Activated naive CD8-positive, alpha-beta T cell treated with anti-CD3 and anti-CD28 coated beads, Interleukin-2, amount 10 ng/mL, durations not matched to agents 7 days and 5 days (primary cell): ENCODE measurements at regions not wholly inside any gene's neighbourhood (a gene's known extent, or its start where the extent isn't known, plus 50 kb on each side); places are given as distances from the start of the nearest gene placed in this dataset.
"Not testable (repeated sequence)": the region's sequence is repeated elsewhere in the genome, so short reads cannot be mapped to it uniquely, and the experiment has no call there.

ENCODE experiments used
- ATAC-seq: fragments of 150-1000 bp; cut with Tn5 transposase; one replicate; pipeline ENCODE4 v1.10.0; 2021; ENCODE audit warnings: low read depth, moderate library complexity
- POLR2A ChIA-PET: fragments of 350-600 bp; sonication (Branson Sonifier 250); formaldehyde crosslinking; loops from one replicate; lab custom pipeline; 2021; ENCODE audit warnings: antibody characterized with exemption; lab: Charles Lee
- DNase-seq: peaks from one replicate; pipeline ENCODE4 v3.0.0; 2021
- H3K27ac Mint-ChIP-seq: one replicate; pipeline ENCODE4 v1.8.0; 2022; ENCODE audit warnings: mild to moderate bottlenecking, mixed read lengths
- H3K27me3 Mint-ChIP-seq: one replicate; pipeline ENCODE4 v1.8.0; 2022; ENCODE audit warnings: mild to moderate bottlenecking, moderate library complexity, mixed read lengths
- H3K36me3 Mint-ChIP-seq: one replicate; pipeline ENCODE4 v1.8.0; 2021; ENCODE audit warnings: mild to moderate bottlenecking, mixed read lengths
- H3K4me1 Mint-ChIP-seq: one replicate; pipeline ENCODE4 v1.8.0; 2021; ENCODE audit warnings: mixed read lengths
- H3K4me3 Mint-ChIP-seq: one replicate; pipeline ENCODE4 v1.8.0; 2022; ENCODE audit warnings: mild to moderate bottlenecking, moderate library complexity, mixed read lengths
- H3K9me3 Mint-ChIP-seq: one replicate; pipeline ENCODE4 v1.8.0; 2021; ENCODE audit warnings: mixed read lengths

DNA sequence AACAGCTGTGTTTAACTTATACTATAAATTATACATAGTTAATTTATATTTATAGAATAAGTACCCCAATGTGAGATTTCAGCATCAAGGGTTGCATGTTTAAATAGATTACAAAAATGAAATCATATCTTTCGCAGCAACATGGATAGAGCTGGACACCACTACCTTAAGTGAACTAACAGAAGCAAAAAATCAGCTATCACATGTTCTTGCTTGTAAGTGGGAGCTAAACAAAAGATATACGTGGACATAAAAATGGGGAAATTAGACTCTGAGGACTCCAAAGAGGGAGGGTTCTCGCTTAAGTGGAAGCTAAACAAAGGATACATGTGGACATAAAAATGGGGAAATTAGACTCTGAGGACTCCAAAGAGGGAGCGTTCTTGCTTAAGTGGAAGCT, 626.5 kb upstream of the DPPA4 start:
- POLR2A ChIA-PET: no interaction called here
- no peaks in the 10 kb centered on the region for H3K27me3 Mint-ChIP-seq
- DNase-seq (no peak), ATAC-seq (no peak)
- H3K9me3 Mint-ChIP-seq: no peaks in the 10 kb centered on the region
- no peaks in the 10 kb centered on the region for H3K4me1 Mint-ChIP-seq
- no peak overlapping the region for H3K4me3 Mint-ChIP-seq
- H3K36me3 Mint-ChIP-seq: no peaks in the 10 kb centered on the region
- no peak overlapping the region for H3K27ac Mint-ChIP-seq

DNA sequence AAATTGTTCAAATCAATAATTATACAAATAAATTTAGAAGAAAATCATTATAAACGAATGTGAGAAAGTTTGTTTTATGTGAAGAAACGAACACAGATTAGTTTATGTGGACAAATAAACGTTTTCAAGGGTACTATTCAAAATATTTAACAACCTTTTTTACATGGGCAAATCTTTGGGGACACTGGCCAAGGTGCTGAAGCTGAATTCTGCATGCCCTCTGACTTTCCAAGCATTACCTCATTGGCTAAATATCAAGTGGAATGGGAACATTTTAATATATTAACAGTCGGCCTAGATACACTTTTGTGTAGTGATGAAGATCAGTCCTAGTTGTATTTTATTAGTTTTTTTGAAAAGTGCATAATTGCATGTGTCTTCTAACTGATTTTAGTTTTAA, 636.4 kb upstream of the DPPA4 start:
- Mint-ChIP-seq H3K27ac (no peak overlapping the region), H3K4me1 (no peaks in the 10 kb centered on the region), H3K36me3 (no peaks in the 10 kb centered on the region), H3K4me3 (no peak overlapping the region), H3K9me3 (no peaks in the 10 kb centered on the region), H3K27me3 (no peaks in the 10 kb centered on the region)
- ATAC-seq (no peak), DNase-seq (no peak)
- POLR2A ChIA-PET: no interaction called here

DNA sequence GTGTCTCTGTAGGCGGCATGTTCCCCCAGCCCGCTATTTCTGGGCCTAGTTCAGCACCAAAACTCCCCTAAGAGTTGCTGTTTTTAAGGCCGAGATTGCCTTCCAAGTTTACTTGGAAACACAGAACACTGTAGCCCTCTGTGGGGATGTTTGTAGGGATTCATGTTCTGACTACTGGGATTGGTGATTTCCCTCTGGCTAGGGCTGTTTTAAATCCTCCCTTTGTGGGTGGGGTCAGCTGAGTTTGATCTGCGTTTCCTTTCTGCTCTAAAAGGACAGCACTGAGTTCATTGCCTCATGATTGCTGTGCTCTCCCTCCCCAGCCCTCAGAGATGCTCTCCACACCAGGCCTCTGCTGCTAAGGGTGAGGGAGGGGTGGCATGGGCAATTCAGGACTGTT, 640.6 kb upstream of the DPPA4 start:
- Mint-ChIP-seq H3K36me3 (no peaks in the 10 kb centered on the region), H3K9me3 (no peaks in the 10 kb centered on the region), H3K4me3 (no peak overlapping the region), H3K27ac (no peak overlapping the region), H3K4me1 (no peaks in the 10 kb centered on the region), H3K27me3 (no peaks in the 10 kb centered on the region)
- POLR2A ChIA-PET: no interaction called here
- ATAC-seq (no peak), DNase-seq (no peak)

DNA sequence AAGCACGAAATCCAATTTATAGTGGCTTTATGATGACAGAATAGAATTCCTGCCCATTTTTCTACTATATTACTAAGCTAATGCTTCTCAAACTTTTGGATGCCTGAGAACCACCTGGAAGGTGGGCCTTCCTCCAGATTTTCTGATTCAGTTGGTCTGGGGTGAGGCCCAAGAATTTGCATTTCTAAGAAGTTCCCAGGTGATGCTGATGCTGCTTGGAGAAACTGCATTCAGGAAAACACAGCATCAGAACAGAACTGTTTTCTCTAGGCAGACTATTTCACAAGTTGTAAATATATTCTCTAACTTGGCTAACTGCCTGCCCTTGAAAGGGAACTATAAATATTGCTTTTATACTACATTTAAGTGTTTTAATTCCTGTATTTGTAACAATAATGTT, 644.9 kb upstream of the DPPA4 start:
- Mint-ChIP-seq H3K9me3 (no peaks in the 10 kb centered on the region), H3K4me3 (no peak overlapping the region), H3K27me3 (no peaks in the 10 kb centered on the region), H3K36me3 (no peaks in the 10 kb centered on the region), H3K4me1 (peaks cover 1% of the 10 kb centered on the region), H3K27ac (no peak overlapping the region)
- POLR2A ChIA-PET: no interaction called here
- DNase-seq (no peak), ATAC-seq (no peak)

DNA sequence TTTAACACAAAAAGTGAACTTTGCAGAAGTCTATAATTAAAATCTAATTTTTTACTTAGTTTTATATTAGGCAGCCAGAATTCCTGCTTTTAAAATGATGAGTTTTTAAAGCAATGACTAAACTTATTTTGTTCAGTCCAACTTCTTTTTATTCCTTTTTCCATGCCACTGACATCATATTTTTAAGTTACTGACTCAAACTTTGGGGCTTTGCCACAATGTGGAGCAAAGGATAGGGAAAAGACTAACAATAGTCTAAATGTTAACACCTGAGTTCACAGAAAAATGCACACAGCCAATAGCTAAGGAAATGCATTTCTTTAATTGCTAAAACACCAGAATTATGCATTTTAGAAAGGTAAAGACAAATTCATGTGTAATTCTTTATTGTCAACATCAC, 647.6 kb upstream of the DPPA4 start:
- DNase-seq (no peak), ATAC-seq (no peak)
- Mint-ChIP-seq H3K4me1 (peaks cover 1% of the 10 kb centered on the region), H3K9me3 (no peaks in the 10 kb centered on the region), H3K27me3 (no peaks in the 10 kb centered on the region), H3K4me3 (no peak overlapping the region), H3K27ac (no peak overlapping the region), H3K36me3 (no peaks in the 10 kb centered on the region)
- POLR2A ChIA-PET: no interaction called here

DNA sequence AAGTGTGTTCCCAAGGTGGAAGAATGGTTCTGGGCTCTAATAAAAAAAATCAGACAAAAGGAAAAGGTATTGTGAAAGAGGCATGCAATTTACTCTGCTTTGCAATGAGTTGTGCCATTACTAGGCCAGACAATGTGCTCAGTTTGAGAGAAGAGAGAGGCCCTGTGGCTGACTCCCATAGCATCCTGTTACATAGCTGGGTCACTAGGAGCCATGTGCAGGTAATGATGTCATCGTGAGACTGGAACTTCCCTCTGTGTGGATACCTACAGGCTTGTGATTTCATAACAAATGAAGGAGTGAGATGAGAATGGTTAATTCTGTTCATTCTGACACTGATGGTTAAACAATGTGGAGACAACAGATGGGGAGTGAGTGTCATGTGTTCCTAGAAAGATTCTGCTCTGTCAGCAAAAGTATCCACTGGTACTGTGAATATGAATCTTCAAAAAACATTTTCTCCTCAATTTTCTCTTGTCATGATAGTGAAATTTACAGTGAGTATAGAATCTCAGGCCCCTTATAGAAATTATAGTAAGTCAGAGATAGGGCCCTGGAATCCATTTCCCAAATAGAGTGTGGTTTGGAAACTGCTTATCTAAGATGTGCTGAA, 648.7 kb upstream of the DPPA4 start:
- Mint-ChIP-seq H3K9me3 (no peaks in the 10 kb centered on the region), H3K36me3 (no peaks in the 10 kb centered on the region), H3K4me3 (no peak overlapping the region), H3K27me3 (no peaks in the 10 kb centered on the region), H3K4me1 (peaks cover 1% of the 10 kb centered on the region), H3K27ac (no peak overlapping the region)
- POLR2A ChIA-PET: no interaction called here
- ATAC-seq: no peak
- no peak for DNase-seq

DNA sequence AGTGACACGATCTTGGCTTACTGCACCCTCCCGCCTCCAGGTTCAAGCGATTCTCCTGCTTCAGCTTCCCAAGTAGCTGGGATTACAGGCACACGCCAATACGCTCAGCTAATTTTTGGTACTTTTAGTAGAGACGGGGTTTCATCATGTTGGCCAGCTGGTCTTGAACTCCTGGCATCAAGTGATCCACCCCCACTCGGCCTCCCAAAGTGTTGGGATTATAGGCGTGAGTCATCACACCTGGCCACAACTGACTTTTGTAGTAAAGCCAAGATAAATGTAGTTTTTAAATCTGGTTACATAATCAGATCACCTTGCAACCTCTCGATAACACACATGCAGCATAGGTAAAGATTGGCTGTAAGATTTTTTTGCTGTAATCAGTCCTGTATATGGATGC, 657.5 kb upstream of the DPPA4 start:
- no peak for DNase-seq
- Mint-ChIP-seq H3K27ac (no peak overlapping the region), H3K4me1 (no peaks in the 10 kb centered on the region), H3K36me3 (no peaks in the 10 kb centered on the region), H3K4me3 (no peak overlapping the region), H3K27me3 (no peaks in the 10 kb centered on the region), H3K9me3 (peaks cover 4% of the 10 kb centered on the region)
- no peak for ATAC-seq
- POLR2A ChIA-PET: no interaction called here

DNA sequence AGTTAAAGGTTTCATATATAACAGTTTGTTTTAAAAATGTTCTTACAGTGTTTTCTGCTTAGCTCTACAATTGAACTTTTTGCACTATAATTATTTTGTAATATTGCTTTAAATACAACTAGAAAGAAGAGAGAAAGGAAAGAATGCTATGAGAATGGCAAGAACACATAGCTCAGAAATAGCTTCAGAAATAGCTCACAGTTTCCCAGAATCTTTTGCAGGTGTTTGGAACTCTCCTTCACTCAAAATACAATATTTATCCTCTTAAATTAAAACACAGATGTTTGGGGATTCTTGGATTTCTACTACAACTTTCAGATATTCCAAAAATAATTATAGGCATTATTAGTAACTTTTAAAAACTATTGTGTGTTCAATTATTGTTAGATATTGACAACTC, 658.0 kb upstream of the DPPA4 start:
- H3K4me1 Mint-ChIP-seq: no peaks in the 10 kb centered on the region
- POLR2A ChIA-PET: no interaction called here
- no peak overlapping the region for H3K4me3 Mint-ChIP-seq

DNA sequence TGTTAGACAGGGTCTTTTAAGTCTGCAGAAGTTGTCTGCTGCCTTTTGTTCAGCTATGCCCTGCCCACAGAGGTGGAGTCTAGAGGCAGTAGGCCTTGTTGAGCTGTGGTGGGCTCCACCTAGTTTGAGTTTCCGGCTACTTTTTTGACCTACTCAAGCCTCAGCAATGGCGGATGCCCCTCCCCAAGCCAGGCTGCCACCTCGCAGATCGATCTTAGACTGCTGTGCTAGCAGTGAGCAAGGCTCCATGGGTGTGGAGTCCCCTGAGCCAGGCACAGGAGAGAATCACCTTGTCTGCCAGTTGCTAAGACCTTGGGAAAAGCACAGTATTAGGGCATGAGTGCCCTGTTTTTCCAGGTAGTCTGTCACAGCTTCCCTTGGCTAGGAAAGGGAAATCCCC, 664.6 kb upstream of the DPPA4 start:
- DNase-seq, H3K4me1 Mint-ChIP-seq, H3K27ac Mint-ChIP-seq, H3K9me3 Mint-ChIP-seq, H3K36me3 Mint-ChIP-seq, POLR2A ChIA-PET, H3K27me3 Mint-ChIP-seq, ATAC-seq, H3K4me3 Mint-ChIP-seq: not testable (repeated sequence)

More for the DNA sequence above, 658.0 kb upstream of the DPPA4 start:
- Mint-ChIP-seq H3K27me3 (no peaks in the 10 kb centered on the region), H3K9me3 (peaks cover 4% of the 10 kb centered on the region), H3K27ac (no peak overlapping the region), H3K36me3 (no peaks in the 10 kb centered on the region)
- ATAC-seq: no peak
- no peak for DNase-seq

DNA sequence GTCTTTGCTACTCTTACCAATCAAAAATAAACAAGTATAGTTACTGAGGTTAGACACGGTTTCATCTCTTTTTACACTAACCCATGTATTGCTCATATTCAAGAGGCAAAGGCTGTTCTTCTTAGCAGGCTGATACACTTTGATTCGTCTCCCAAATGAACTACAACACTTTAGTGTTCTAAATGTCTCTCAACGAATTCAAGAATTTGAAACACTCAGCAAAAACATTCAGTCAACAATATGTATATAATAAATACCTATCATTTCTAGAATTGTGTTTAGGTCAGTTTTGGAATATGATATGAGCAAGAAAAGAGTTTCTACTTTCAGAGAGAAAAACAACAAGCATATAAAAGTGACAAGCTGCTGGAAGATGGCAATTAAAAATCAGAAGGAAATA, 669.6 kb upstream of the DPPA4 start:
- DNase-seq: no peak
- H3K4me1 Mint-ChIP-seq: no peaks in the 10 kb centered on the region
- no peak overlapping the region for H3K27ac Mint-ChIP-seq
- H3K4me3 Mint-ChIP-seq: no peak overlapping the region
- peaks cover 5% of the 10 kb centered on the region for H3K9me3 Mint-ChIP-seq
- POLR2A ChIA-PET: no interaction called here
- ATAC-seq: no peak
- no peaks in the 10 kb centered on the region for H3K27me3 Mint-ChIP-seq
- H3K36me3 Mint-ChIP-seq: no peaks in the 10 kb centered on the region

DNA sequence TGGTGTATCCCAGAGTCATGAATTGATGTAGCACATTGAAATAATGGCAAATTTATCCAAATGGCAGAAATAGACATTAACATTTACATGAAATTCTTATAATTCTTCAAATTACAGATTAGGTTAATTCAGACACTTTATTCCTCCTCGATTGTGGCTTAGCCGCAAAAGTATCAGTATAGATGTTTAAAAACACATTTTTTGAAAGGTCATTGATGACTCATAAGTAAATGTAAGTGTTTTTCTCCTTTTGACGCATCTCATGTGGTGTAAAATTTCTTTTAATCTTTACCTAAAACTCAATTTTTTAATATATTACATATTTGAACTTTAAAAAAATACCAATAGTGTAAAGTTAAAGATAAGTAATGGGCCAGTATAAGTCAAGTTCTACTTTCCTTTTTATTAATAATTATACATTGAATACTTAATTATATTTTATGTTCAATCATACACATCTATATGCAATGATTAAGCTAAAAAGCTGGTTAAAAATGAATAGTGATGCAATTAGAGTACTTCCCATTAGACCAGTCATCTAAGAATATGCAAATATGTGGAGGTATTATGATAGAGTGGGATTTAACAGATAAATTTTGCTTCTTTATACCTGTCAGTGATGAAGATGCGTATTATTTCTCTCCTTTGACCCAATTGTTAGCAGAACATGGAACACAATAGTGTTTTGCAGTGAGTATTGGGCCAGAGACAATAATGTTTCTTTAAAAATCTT, 678.1 kb upstream of the DPPA4 start:
- Mint-ChIP-seq H3K27ac (no peak overlapping the region), H3K4me3 (no peak overlapping the region), H3K36me3 (no peaks in the 10 kb centered on the region), H3K27me3 (no peaks in the 10 kb centered on the region), H3K9me3 (peaks cover 4% of the 10 kb centered on the region), H3K4me1 (peaks cover 2% of the 10 kb centered on the region)
- ATAC-seq (no peak), DNase-seq (no peak)
- POLR2A ChIA-PET: no interaction called here

DNA sequence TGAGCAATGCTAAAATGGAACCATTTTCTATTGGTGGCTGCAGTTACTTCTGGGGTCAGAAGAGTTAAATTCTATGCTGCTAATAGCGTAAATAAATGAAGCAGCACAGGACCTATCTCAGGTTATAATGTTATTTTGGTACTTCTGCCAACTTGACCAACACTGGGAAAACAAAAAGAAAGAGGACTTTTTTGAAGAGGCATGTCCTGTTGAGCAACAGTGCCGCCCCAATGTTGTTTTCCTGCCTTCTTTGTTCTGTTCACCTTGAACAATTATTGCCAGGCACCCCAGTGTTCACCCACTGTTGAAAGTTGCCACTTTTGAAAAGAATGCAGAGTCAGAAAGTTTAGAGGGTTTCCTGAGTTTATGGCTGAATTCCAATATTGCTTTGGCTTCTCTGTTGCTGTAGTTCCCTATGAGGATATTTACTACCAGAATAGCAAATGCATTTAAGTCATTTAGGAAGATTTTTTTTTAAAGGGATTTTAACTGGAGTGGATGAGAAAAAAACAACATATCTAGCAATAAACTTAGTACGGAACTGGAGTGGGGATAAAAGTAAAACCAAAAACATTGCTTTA, 679.0 kb upstream of the DPPA4 start:
- no peak for ATAC-seq

DNA sequence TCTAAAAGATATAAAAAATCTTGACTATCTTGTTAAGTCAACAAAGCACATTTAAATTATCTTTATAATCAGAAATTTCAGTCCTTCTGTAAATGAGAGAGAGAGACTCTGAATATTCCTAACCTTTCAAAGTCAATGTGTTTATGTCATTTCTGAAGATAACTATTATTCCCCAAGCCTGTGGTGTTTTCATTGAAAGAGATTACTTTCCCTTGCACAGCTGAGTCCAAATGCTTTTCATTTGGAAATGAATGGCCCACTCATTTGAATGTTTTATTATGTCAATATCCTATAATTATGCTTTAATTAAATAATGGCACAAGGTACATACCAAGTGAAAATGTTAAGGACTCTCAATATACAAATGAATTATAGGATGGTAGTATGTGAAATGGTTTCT, 680.0 kb upstream of the DPPA4 start:
- peaks cover 2% of the 10 kb centered on the region for H3K4me1 Mint-ChIP-seq
- H3K27me3 Mint-ChIP-seq: no peaks in the 10 kb centered on the region
- peaks cover 4% of the 10 kb centered on the region for H3K9me3 Mint-ChIP-seq
- ATAC-seq (no peak), DNase-seq (no peak)
- H3K27ac Mint-ChIP-seq: no peak overlapping the region
- no peaks in the 10 kb centered on the region for H3K36me3 Mint-ChIP-seq
- no peak overlapping the region for H3K4me3 Mint-ChIP-seq
- POLR2A ChIA-PET: no interaction called here

More for the DNA sequence above, 679.0 kb upstream of the DPPA4 start:
- POLR2A ChIA-PET: no interaction called here
- Mint-ChIP-seq H3K9me3 (peaks cover 4% of the 10 kb centered on the region), H3K4me3 (no peak overlapping the region), H3K4me1 (peaks cover 2% of the 10 kb centered on the region), H3K27ac (no peak overlapping the region), H3K36me3 (no peaks in the 10 kb centered on the region), H3K27me3 (no peaks in the 10 kb centered on the region)
- DNase-seq: no peak

DNA sequence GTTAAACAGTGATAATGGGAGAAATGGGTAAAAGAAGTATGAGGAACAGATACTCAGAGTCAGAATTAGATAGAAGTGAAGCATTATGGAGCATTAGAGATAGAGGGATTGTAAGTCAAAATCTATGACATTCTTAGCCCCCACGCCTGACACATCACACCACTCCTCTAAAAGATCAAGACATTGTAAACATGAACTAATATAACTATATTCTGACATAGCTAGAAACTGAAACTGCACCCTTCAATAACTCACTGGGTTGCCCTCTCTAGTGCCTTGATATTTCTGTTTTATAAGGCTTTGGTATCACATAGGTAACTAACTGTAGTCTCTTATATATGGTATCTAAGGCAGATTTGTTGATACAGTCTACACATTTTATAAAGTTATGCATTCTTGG, 684.3 kb upstream of the DPPA4 start:
- H3K9me3 Mint-ChIP-seq: peaks cover 8% of the 10 kb centered on the region
- POLR2A ChIA-PET: no interaction called here
- no peaks in the 10 kb centered on the region for H3K4me1 Mint-ChIP-seq
- DNase-seq (no peak), ATAC-seq (no peak)
- H3K36me3 Mint-ChIP-seq: no peaks in the 10 kb centered on the region
- no peak overlapping the region for H3K4me3 Mint-ChIP-seq
- H3K27me3 Mint-ChIP-seq: no peaks in the 10 kb centered on the region
- H3K27ac Mint-ChIP-seq: no peak overlapping the region
